AG10803 (cell line): ENCODE measurements at regions not wholly inside any gene's neighbourhood (a gene's known extent, or its start where the extent isn't known, plus 50 kb on each side); places are given as distances from the start of the nearest gene placed in this dataset.

Experiments used
- DNase-seq: peaks from one replicate; pipeline ENCODE4 v3.0.0; 2010; ENCODE audit warnings: low read depth
- H3K4me3 ChIP-seq: 2 replicates; pipeline ENCODE4 v1.5.1; 2011; ENCODE audit warnings: mild to moderate bottlenecking, low read length, control low read depth
- TF ChIP-seq, protein P1 (sequence below): conservative IDR thresholded peaks from 2 replicates; pipeline ENCODE4 v1.5.1; 2011; ENCODE audit warnings: mild to moderate bottlenecking, low read length, control low read depth, inconsistent platforms

- no peak for DNase-seq
- H3K4me3 ChIP-seq, result no peak overlapping the region
- TF ChIP-seq, protein P1, sequence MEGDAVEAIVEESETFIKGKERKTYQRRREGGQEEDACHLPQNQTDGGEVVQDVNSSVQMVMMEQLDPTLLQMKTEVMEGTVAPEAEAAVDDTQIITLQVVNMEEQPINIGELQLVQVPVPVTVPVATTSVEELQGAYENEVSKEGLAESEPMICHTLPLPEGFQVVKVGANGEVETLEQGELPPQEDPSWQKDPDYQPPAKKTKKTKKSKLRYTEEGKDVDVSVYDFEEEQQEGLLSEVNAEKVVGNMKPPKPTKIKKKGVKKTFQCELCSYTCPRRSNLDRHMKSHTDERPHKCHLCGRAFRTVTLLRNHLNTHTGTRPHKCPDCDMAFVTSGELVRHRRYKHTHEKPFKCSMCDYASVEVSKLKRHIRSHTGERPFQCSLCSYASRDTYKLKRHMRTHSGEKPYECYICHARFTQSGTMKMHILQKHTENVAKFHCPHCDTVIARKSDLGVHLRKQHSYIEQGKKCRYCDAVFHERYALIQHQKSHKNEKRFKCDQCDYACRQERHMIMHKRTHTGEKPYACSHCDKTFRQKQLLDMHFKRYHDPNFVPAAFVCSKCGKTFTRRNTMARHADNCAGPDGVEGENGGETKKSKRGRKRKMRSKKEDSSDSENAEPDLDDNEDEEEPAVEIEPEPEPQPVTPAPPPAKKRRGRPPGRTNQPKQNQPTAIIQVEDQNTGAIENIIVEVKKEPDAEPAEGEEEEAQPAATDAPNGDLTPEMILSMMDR, result no peak
Observed at GRCh38 chr22:49261616-49262015, 566.1 kb downstream of the BRD1 start.

GRCh38 chr22:49260681-49261580 lies 566.7 kb downstream of the BRD1 start:
- TF ChIP-seq, protein P1, result no peak
- no peak for DNase-seq
- no peak overlapping the region for H3K4me3 ChIP-seq

- DNase-seq, result no peak
- no peak overlapping the region for H3K4me3 ChIP-seq
- TF ChIP-seq, protein P1, result no peak
Observed at GRCh38 chr22:49259839-49260615, 567.6 kb downstream of the BRD1 start.

GRCh38 chr22:49258107-49259010 lies 569.3 kb downstream of the BRD1 start:
- no peak overlapping the region for H3K4me3 ChIP-seq
- no peak for DNase-seq
- TF ChIP-seq, protein P1, result no peak

- TF ChIP-seq, protein P1, result no peak
- no peak for DNase-seq
- no peak overlapping the region for H3K4me3 ChIP-seq
Observed at GRCh38 chr22:49257551-49257961, 570.1 kb downstream of the BRD1 start.

- TF ChIP-seq, protein P1, result no peak
- DNase-seq, result no peak
Observed at GRCh38 chr22:49255741-49256318, 571.8 kb downstream of the BRD1 start.

More at GRCh38 chr22:49255741-49256318, 571.8 kb downstream of the BRD1 start:
- no peak overlapping the region for H3K4me3 ChIP-seq
